Esophagus squamous epithelium (tissue), 5 donors: ENCODE measurements at regions not wholly inside any gene's neighbourhood (a gene's known extent, or its start where the extent isn't known, plus 50 kb on each side); places are given as distances from the start of the nearest gene placed in this dataset.
"Not testable (repeated sequence)": the region's sequence is repeated elsewhere in the genome, so short reads cannot be mapped to it uniquely, and the experiment has no call there.

ENCODE experiments used
- DNase-seq: peaks from one replicate; lab custom pipeline; 2025; lab: John Stamatoyannopoulos, UW
- H3K27ac ChIP-seq, 4 donors: fragments of 200-600 bp; sonication (generic); one replicate each; pipeline ENCODE4 v1.5.1; 2016 to 2019; ENCODE audit warnings: mild to moderate bottlenecking in 1 of 4
- H3K27me3 ChIP-seq, 4 donors: fragments of 200-600 bp; sonication (generic); 1 replicate in 3 of 4; 2 replicates in 1 of 4; pipeline versions ENCODE4 v1.5.1 to v1.6.0; 2017 to 2021; ENCODE audit warnings: antibody characterized with exemption in 1 of 4
- H3K36me3 ChIP-seq, 3 donors: fragments of 200-600 bp; sonication (generic); one replicate each; pipeline ENCODE4 v1.5.1; 2016 to 2019
- H3K4me1 ChIP-seq, 3 donors: fragments of 200-600 bp; sonication (generic); one replicate each; pipeline ENCODE4 v1.5.1; 2017 to 2019
- H3K4me3 ChIP-seq, 4 donors: fragments of 200-600 bp; sonication (generic); 1 replicate in 3 of 4; 2 replicates in 1 of 4; pipeline ENCODE4 v1.5.1; 2016 to 2019; ENCODE audit warnings: mild to moderate bottlenecking in 2 of 4, moderate library complexity in 1 of 4
- H3K9me3 ChIP-seq, 3 donors: fragments of 200-600 bp; sonication (generic); one replicate each; pipeline ENCODE4 v1.5.1; 2016 to 2019
- POLR2A ChIP-seq, 4 donors: fragments of 450-650 bp; IDR thresholded peaks; one replicate each; pipeline ENCODE4 v1.6.1; 2017; ENCODE audit warnings: antibody characterized with exemption in 4 of 4, mild to moderate bottlenecking in 4 of 4, moderate library complexity in 3 of 4
- WGBS, 2 donors: methylation state at CpG; one replicate each; pipeline ENCODE4 v1.1.5; 2018; 5-methylcytosine and 5-hydroxymethylcytosine counted together
- intact Hi-C: fragments of 100-400 bp; cut with DNase I; formaldehyde crosslinking; loops from one replicate; pipeline ENCODE4 v1.15.0; 2022
- TF ChIP-seq, protein P1 (sequence below), 6 experiments: fragments of 450-650 bp in 4 of 6; fragments of 200-600 bp in 2 of 6; sonication (generic) in 2 of 6; IDR thresholded peaks; one replicate each; pipeline ENCODE4 v1.5.1; 2016 to 2019; ENCODE audit warnings: antibody characterized with exemption in 6 of 6, mild to moderate bottlenecking in 4 of 6, moderate library complexity in 4 of 6
- donor health status: DM: yes; HTN: yes; CAD: no.

DNA sequence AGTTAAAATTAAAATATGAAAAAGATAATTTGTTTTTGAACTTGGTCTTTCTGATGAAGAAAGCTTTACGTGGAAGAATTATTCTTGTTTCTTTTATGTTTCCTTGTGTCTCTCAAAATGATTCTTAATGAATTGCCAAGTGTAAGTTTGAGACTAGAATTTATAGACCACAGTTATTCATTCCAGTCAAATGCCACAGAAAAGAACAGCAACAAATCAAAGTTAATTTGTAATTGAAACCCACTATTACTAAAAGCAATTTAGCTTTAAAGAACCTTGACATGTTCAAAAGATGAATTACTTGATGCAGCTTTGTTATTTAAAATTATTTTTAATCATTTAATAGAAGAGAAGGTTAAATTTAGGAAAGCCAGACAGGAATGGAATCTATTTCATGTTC is 1277.7 kb upstream of the NUDT12 start:
- Histone ChIP-seq H3K36me3 (no peaks in the 10 kb centered on the region), H3K4me1 (no peaks in the 10 kb centered on the region), H3K9me3 (no peaks in the 10 kb centered on the region), H3K4me3 (no peak overlapping the region), H3K27ac (no peak overlapping the region), H3K27me3 (no peaks in the 10 kb centered on the region)
- no peak for DNase-seq
- intact Hi-C loops: no loop called here
- no peak for TF ChIP-seq POLR2A (IDR thresholded peaks at IDR 0.05)
- TF ChIP-seq, protein P1, sequence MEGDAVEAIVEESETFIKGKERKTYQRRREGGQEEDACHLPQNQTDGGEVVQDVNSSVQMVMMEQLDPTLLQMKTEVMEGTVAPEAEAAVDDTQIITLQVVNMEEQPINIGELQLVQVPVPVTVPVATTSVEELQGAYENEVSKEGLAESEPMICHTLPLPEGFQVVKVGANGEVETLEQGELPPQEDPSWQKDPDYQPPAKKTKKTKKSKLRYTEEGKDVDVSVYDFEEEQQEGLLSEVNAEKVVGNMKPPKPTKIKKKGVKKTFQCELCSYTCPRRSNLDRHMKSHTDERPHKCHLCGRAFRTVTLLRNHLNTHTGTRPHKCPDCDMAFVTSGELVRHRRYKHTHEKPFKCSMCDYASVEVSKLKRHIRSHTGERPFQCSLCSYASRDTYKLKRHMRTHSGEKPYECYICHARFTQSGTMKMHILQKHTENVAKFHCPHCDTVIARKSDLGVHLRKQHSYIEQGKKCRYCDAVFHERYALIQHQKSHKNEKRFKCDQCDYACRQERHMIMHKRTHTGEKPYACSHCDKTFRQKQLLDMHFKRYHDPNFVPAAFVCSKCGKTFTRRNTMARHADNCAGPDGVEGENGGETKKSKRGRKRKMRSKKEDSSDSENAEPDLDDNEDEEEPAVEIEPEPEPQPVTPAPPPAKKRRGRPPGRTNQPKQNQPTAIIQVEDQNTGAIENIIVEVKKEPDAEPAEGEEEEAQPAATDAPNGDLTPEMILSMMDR (IDR thresholded peaks at IDR 0.05): no peak
- 41 to 43% methylated on average over 1 of the region's 1 CpG for WGBS, 2 donors

DNA sequence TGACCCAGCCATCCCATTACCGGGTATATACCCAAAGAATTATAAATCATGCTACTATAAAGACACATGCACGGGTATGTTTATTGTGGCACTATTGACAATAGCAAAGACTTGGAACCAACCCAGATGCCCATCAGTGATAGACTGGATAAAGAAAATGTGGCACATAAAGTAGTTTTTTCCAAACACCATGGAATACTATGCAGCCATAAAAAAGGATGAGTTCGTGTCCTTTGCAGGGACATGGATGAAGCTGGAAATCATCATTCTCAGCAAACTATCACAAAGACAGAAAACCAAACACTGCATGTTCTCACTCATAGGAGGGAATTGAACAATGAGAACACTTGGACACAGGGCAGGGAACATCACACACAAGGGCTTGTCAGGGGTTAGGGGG is 1268.9 kb upstream of the NUDT12 start:
- H3K4me3 ChIP-seq, H3K36me3 ChIP-seq, intact Hi-C loops, DNase-seq, H3K9me3 ChIP-seq, H3K4me1 ChIP-seq, H3K27ac ChIP-seq, H3K27me3 ChIP-seq: not testable (repeated sequence)
- 86 to 95% methylated on average over 3 of the region's 3 CpGs for WGBS, 2 donors

DNA sequence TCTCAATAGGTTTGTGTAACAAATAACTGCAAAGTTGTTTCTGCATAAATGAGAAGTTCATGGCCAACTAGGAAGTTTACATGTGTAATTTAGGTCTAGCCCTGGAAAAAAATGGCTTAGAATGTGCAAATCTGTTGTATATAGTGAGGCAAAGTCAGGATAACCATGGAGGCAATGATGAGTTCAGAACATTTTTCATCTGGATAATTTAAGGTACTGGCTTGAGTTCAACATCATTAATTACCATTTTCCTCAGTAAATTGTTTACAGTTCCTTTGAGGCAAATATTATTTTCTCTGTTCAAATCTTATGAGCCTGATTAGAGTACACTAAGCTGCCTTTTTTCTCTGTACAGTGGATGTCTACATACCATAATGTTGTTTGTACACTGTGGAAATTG is 1259.0 kb upstream of the NUDT12 start:
- Histone ChIP-seq H3K27me3 (no peaks in the 10 kb centered on the region), H3K4me3 (no peak overlapping the region), H3K4me1 (no peaks in the 10 kb centered on the region), H3K36me3 (no peaks in the 10 kb centered on the region), H3K27ac (no peak overlapping the region), H3K9me3 (no peaks in the 10 kb centered on the region)
- TF ChIP-seq, protein P1 (IDR thresholded peaks at IDR 0.05): no peak
- no peak for TF ChIP-seq POLR2A (IDR thresholded peaks at IDR 0.05)
- DNase-seq: no peak
- intact Hi-C loops: no loop called here

DNA sequence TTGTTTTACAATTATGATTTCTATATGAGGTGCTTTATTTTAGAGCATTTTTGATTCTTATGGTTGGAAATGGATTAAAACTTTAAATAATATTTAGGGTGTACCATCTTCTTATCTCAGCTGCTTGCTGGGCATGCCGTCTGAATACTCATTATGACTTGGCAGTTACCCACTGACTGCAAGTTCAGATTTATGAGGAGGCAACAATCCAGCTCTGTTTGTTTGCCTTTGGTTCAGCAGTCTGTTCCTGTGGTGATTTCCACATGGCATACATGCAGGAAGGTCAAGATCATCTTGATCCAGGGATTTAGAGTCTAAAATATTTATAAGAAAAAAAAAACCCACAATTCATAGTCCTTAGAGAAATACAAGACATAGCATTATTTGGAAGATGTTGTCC is 1254.5 kb upstream of the NUDT12 start:
- Histone ChIP-seq H3K9me3 (no peaks in the 10 kb centered on the region), H3K36me3 (no peaks in the 10 kb centered on the region), H3K27ac (no peak overlapping the region)

DNA sequence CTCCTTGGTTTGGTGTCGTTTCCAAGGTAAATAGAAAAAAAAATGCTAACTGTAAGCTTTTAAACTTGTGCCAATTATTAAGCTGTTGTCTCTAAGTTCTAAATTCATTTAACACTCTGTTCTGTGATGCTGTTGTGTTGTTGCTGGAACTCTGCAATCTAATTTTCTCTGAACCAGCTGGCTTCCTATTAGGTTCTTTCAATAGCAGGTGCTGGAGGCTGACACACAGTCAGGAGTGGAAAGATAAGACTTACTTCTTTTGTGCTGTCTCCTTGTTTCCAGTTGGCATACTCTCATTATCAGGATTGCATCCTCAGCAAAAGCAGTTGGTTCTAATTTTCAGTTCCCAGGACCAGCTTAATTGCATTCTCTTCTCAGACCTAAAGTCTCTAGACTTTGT is 1252.6 kb upstream of the NUDT12 start:
- Histone ChIP-seq H3K9me3 (peaks cover 0 to under 1% (median 0%) of the 10 kb centered on the region in 3 donors), H3K27ac (no peak overlapping the region), H3K36me3 (no peaks in the 10 kb centered on the region), H3K4me3 (no peak overlapping the region), H3K4me1 (no peaks in the 10 kb centered on the region), H3K27me3 (no peaks in the 10 kb centered on the region)
- 13 to 16% methylated on average over 1 of the region's 1 CpG for WGBS, 2 donors
- intact Hi-C loops: no loop called here
- TF ChIP-seq POLR2A (IDR thresholded peaks at IDR 0.05): no peak
- TF ChIP-seq, protein P1 (IDR thresholded peaks at IDR 0.05): no peak
- no peak for DNase-seq

More for the DNA sequence above, 1254.5 kb upstream of the NUDT12 start:
- Histone ChIP-seq H3K4me3 (no peak overlapping the region), H3K4me1 (no peaks in the 10 kb centered on the region), H3K27me3 (no peaks in the 10 kb centered on the region)
- TF ChIP-seq, protein P1 (IDR thresholded peaks at IDR 0.05): no peak
- no peak for TF ChIP-seq POLR2A (IDR thresholded peaks at IDR 0.05)
- WGBS, 2 donors: 33 to 58% methylated on average over 1 of the region's 1 CpG
- intact Hi-C loops: no loop called here
- DNase-seq: no peak

DNA sequence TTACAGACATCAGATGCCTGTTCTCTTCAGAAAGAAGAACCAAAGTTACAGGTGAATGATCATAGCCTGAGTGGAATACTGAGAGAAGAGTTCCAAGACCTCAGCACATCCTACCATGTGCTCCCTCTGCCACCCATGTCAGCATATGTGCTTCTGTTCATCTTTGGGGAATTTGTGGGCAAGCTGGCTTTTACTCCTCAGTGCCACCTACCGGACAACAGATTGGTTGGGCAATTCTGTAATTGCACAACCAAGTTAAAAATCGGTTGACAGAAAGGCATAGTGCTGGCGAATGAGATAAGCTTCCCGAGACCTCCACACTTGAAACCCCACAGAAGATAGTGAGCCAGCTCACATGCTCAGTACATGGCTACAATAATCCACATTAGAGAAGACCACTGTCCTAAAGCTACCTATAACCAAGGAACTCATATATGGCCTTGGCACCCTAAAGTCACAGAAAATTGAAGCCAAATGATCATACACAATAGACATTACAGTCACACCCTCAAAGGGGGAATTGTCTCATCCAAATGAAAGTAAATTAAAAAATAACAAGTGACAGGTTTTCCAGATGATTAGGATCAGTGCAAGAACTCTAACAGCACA is 1238.0 kb upstream of the NUDT12 start:
- TF ChIP-seq POLR2A (IDR thresholded peaks at IDR 0.05): no peak
- TF ChIP-seq, protein P1 (IDR thresholded peaks at IDR 0.05): no peak
- Histone ChIP-seq H3K27ac (no peak overlapping the region), H3K27me3 (no peaks in the 10 kb centered on the region), H3K4me1 (no peaks in the 10 kb centered on the region), H3K4me3 (no peak overlapping the region), H3K36me3 (no peaks in the 10 kb centered on the region), H3K9me3 (no peaks in the 10 kb centered on the region)
- DNase-seq: no peak
- intact Hi-C loops: no loop called here
- WGBS, 2 donors: 78 to 83% methylated on average over 4 of the region's 4 CpGs
